ENCODE measurements at regions not wholly inside any gene's neighbourhood (a gene's known extent, or its start where the extent isn't known, plus 50 kb on each side); places are given as distances from the start of the nearest gene placed in this dataset.
"Not testable (repeated sequence)": the region's sequence is repeated elsewhere in the genome, so short reads cannot be mapped to it uniquely, and the experiment has no call there.

DNA sequence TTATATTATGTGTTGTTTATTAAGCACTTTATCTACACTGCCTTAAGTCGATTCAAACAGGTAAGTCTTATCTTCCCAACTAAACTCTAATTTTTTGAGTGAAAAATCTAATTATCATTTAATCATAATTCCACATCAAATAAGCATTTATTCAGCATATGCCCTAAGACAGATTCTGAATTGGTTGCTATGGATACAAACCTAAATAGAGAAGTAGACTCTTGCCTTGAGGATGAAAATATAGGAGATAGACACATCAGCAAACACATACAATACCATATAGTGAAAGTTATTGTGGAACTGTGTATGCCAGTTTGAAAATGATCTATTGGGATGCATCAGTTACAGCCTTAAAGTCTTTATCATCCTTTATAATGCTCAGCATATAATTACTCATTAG, 1679.9 kb downstream of the SLITRK1 start:
- ATAC-seq, result no peak
- no peak for DNase-seq

DNA sequence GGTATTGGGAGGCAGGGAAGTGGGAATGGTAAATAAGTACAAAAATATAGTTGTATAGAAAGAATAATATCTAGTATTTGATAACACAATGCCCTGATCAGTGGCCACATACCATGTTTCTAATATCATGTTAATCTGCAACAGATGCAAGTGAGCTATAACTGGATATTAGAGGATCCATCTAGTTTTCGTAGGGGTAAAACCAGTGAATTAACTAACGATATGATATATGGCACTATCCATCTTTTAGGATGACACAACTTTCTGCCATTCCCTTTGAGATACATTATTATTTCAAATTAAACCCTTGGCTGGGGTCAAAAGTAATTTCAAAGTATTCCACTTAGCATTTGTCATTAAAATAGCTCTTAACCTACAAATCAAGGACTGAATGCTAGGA, 1686.2 kb downstream of the SLITRK1 start:
- ATAC-seq (no peak), DNase-seq (no peak)

DNA sequence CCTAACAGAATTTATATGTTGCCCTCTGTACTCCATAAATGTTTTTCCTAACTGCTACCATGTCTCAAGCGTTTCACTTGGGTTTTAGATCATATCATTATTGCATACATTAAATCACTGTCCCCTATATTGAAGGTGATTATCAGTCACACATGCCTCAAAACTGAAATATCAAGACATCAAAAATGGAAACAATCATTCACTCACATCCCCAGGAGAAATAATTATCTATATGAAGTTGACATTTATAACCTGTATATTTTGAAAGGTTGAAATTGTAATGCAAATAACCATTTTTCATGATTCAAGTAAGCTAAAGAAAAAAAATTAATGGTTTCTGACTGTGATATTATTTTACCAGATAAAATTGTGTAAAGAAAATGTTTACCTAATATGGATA, 1695.0 kb downstream of the SLITRK1 start:
- DNase-seq (no peak), ATAC-seq (no peak)

DNA sequence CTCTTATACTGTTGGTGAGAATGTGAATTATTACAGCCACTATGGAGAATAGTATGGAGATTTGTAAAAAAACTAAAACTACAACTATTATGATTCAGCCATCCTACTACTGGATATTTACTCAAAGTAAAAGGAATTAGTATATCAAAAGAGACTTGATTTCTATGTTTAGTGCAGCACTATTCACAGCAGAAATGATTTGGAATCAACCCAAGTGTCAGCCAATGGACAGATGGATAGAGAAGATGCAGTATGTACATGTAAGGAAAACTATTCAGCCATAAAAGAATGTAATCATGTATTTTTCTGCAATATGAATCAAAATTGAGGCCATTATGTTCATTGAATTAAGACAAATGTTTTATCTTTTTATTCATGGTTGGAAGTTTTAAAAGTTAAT, 1705.5 kb downstream of the SLITRK1 start:
- ATAC-seq, result no peak
- DNase-seq, result no peak

DNA sequence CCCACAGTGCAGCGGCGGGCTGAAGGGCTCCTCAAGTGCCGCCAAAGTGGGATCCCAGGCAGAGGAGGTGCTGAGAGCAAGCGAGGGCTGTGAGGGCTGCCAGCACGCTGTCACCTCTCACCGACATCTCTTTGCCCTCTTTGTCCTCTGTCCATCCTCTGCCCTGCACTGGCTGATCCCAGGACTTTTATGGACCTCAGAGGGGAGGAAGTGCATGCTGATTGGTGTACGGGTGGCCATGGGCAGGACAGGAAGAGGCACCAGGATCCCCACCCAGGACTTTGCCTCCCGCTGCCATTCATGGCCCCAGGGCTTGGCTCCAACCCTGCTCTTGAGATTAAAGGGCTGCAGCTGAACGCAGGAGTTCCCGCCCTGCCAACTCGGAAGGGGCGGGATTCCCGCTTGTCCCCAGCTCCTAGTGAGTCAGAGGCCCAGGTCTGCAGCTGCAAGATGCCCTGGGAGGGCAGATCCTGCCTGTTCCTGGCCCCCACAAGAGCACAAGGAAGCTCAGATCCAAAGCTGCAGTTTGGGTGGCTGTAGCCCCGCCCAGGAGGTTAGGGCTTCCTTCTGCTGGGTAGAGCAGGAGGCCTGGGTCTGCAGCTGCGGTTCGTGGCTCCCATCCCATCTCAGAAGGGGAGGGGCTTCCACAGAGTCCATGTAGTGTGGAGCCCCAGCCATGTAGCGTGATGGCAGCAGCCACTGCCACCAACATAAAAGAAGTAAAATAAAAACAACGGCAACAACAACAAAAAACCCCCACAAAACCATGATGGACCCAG, 1716.7 kb downstream of the SLITRK1 start:
- no peak for ATAC-seq
- no peak for DNase-seq

DNA sequence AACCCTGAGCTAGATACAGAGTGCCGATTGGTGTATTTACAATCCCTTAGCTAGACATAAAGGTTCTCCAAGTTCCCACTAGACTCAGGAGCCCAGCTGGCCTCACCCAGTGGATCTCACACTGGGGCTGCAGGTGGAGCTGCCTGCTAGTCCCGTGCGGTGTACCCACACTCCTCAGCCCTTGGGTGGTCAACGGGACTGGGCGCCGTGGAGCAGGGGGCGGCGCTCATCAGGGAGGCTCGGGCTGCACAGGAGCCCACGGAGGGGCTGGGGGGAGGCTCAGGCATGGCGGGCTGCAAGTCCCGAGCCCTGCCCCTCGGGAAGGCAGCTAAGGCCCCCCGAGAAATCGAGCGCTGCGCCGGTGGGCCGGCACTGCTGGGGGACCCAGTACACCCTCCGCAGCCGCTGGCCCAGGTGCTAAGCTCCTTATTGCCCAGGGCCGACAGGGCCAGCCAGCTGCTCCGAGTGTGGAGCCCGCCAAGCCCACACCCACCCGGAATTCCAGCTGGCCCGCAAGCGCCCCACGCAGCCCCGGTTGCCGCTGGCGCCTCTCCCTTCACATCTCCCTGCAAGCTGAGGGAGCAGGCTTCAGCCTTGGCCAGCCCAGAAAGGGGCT, 1717.4 kb downstream of the SLITRK1 start:
- DNase-seq, ATAC-seq: not testable (repeated sequence)

DNA sequence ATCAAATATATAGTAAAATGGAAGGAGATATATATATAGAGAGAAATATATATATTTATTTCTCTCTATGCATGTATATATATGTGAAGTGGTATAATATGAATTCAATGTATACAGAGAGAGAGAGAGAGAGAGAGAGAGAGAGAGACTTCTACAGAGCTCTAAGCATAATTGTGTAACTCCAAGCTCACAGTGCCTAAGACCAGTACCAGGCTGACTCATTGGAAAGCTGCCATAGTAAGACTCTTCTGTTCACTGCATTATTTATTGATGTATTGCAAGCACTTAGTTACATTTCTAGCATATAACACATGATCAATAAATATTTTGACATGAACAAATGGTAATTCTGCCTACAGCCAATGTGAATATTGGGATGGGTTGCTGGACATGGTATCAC, 1734.7 kb downstream of the SLITRK1 start:
- ATAC-seq, result no peak
- no peak for DNase-seq

DNA sequence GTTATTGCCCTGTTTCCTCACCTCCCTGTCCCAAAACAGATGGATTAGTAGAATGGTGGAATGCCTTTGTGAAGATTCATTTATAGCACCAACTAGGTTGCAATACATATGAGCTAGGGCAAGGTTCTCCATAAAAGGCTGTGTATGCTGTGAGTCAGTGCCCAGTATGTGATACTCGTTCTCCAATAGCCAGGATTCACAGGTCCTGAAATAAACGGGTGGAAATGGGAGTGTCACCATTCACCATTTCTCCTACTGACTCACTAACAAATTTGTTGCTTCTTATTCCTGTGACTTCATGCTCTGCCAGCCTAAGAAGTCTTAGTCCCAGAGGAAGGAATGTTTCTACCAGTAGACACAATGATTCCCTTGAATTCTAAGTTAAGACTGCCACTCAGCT, 1745.4 kb downstream of the SLITRK1 start:
- ATAC-seq, result no peak
- no peak for DNase-seq

DNA sequence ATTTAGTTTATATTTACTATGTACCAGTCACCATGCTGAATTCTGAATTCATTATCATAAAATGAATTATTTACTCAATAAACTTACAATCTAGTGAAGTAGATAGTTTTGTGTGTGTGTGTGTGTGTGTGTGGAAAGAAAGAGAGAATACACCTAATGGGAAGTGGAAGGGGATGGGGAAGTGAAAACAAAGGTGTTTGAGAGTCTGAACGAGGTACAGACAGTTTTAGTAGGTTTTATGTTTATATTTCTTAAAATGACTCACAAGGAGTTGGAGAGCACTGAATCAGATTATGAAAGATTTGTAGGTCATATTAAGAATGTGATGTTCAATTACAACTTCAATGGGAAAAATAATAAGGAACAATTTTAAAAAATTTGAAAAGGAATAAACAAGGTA, 1753.0 kb downstream of the SLITRK1 start:
- DNase-seq (no peak), ATAC-seq (no peak)

DNA sequence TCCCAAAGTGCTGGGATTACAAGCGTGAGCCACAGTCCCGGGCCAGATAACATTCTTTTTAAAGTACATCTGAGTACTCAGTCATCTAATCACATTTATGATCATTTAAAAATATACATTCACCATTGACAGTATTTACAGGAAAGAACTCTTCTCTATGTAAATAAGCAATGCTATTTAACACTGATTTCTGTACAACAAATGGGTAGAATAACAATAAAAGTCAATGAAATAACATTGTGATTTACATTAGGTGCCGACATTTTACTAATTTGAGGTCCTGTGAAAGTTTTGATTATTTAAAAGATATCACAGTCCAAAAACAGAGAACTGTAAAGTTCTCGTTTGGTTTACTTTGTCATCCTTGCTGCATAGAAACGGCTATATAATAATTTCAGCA, 1763.7 kb downstream of the SLITRK1 start:
- ATAC-seq, result no peak
- DNase-seq, result no peak

DNA sequence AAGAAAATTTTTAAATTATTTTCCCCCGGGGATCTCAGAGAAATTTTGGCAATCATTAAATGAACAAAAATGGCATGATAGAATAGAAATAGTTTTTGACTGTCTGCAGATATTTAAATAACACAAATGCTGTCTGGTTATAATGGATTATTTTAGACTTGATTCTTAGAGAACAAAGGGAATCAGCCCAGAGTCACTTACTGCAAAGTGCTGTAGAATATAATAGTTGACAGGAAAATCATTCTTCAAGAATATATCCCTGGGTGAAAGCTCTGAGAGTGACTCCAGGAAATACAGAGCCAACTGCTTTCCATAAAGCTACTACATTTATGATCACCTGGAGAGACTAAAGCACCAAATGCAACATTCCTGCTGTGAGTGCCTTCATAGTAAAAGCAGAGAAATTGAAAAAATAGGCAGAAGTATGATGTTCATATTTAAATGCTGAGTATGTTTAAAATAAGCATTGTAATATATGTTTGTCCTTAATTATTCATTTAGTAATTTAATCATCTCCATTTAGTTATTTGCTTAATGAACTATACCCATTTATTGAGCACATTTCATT, 1765.8 kb downstream of the SLITRK1 start:
- ATAC-seq (no peak), DNase-seq (no peak)

DNA sequence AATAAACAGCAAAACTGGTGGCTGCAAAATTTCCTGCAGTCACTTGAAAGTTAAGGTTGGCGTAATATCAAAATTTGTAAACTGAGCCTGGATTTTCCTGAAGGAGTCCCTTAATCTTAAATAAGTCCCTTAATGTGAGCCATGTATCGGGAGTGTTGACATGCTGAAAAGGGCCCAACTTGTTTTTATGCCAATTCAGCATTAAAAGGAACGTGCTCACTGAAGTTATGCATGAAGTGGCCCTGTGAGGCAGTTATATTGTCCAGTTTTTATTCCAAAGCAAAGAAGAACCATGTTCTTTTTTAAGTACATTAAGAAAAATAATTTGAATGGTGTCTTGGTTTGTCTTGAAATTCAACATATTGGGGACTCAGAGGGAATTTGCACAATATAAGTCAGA, 1766.9 kb downstream of the SLITRK1 start:
- DNase-seq, result no peak
- ATAC-seq, result no peak

DNA sequence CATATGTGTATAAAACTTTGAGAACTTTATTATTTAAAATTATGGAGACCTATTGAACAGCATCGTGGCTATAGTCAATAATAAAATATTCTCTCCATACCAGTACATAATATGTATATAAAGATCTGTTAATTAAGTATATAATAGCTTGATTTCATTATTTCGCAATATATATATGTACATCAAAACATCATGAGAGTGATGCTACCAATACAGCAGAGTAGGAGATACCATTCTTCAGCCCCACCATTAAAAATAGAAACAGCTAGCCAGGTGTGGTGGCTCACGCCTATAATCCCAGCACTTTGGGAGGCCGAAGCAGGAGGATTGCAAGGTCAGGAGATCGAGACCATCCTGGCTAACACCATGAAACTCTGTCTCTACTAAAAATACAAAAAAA, 1755.3 kb upstream of the SPRY2 start:
- ATAC-seq (no peak), DNase-seq (no peak)

DNA sequence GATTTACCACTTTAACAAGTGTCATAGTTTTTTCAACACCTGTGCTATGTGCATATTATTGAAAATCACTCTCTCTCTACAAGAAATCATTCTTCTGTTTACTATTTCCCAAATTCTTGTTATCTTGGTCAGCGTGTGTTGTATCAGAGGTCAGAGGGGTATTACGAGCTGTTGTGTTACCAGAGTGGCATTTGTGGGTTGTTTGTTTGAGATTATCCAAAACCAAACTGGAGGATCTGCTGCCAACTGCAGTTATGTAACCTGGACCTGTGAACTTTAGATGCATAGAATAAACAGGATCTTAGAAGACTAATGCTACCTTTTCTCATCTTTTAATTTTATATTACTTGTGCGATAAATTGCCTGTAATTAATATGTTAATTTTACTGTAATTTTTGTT, 1751.4 kb upstream of the SPRY2 start:
- no peak for ATAC-seq
- DNase-seq, result no peak

DNA sequence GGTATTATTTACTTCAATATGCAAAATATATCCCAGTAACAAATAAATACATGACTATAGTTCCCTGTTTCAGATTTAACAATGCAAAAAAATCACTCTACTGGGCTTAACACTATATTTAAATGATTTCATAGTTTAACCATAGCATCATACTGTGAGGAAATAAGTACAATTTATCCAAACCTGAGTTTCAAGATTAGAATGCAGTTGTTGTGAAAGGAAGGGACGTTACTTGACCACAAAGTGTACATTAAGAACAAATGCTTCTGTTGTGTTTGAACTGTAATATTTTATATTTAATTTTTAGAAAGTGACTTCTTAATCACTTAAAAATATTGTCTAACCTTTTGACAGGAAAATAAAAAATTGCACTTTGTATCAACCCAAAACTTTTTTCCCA, 1747.9 kb upstream of the SPRY2 start:
- ATAC-seq (no peak), DNase-seq (no peak)

DNA sequence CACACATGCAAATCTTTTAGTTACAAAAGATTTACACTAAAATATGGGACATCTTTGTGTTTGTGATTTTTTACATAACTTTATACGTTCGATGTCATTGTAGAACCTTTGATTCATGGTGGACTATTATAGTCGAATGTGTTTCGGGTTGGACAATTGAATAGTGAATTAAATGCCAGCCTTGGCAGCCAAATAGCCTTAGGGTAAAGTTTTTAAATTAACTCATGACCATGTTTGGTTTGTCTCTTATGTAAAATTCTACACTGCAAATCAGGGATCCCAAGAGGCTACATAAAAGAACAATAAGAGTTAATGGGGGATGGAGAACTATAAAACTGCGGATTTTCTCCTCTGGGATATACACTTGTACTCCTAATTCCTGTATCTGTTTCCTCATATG, 1735.6 kb upstream of the SPRY2 start:
- no peak for DNase-seq
- ATAC-seq, result no peak

DNA sequence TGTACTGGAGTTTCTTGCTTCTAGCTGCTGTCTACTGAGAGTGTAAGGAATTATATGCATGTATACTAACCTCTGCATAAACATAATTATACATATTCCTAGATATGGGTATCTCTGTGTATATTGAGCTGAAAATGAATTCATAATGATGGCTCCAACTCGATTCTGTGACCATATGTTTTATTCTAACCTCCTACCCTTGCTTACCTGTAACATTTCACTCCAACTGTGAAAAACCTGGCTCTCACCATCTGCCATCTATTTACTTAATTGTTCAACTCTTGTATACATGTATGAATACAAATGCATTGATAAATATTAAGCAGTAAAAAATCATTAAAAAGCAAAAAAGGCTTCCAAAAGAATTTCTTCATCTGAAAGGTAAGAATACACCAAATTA, 1729.5 kb upstream of the SPRY2 start:
- ATAC-seq (no peak), DNase-seq (no peak)

DNA sequence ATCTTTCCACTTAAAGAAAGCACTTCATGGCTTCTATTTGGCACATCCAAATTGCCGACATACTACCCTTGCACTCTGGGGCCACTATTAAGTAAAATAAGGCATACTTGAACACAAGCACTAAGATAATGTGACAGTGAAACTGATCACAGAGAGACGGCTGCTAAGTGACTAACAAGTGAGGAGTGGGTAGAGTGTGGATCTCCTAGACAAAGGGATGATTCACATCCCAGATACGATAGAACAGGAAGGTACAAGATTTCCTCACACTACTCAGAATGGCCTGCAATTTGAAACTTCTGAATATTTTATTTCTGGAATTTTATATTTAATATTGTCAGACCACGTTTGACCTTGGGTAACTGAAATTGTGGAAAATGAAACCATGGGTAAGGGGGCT, 1721.8 kb upstream of the SPRY2 start:
- ATAC-seq (no peak), DNase-seq (no peak)

DNA sequence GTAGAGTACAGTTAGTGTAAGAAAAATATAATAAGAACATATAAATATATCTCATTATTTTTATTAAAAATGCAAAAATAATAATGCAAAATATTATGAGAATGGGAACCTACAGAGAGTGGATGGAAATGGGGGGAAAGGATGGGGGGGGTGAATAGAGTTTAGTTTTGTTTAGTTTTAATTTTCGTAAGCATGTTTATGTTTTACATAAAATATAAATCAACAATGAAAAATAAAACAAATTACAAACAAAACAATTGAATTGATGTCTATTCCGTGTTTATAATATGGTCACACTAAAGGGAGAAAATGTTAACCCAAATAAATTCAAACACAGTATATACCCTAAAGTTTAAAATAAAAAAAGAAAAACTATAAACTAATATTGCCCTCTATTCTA, 1717.4 kb upstream of the SPRY2 start:
- ATAC-seq (no peak), DNase-seq (no peak)

DNA sequence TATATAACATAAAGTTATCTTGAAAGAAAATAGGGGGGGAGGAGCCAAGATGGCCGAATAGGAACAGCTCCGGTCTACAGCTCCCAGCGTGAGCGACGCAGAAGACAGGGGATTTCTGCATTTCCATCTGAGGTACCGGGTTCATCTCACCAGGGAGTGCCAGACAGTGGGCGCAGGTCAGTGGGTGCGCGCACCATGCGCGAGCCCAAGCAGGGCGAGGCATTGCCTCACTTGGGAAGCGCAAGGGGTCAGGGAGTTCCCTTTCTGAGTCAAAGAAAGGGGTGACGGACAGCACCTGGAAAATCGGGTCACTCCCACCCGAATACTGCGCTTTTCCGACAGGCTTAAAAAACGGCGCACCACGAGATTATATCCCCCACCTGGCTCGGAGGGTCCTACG, 1704.4 kb upstream of the SPRY2 start:
- ATAC-seq, DNase-seq: not testable (repeated sequence)

DNA sequence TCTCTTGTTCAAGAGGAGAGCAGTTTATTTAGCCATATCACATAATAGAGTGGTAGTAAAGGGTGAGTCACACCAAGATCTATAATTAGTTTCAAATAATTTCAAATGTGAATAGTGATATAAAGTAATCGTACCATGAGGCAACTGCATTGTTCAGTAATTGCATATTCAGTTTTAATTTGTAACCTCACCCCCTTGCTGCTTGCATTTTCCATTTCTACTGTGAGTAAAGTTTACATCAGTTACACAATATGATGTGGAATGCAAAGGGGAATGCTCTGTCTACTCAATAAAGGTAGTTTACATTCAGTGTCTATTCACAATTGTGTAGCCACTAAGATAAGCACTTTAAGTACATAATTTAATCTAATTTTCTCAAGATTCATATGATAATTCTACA, 1695.7 kb upstream of the SPRY2 start:
- no peak for DNase-seq
- no peak for ATAC-seq

DNA sequence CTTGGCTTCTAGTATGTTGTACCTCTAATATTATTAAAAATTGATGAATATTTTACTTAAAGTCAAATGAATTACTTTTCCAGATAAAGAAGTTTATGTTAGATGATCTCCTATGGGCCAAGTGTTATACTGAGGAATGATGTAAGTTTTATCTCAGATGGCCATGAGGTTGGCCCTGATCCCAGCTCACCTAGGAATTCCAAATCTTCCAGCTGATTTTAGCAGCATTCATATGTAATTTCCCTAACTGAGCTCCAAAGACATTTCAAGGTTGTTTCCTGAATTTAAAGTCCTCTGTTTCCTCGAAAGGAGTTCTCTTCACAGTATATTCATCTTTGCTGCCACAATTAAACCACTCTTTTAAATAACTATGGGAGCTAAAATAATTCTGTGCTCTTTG, 1670.4 kb upstream of the SPRY2 start:
- ATAC-seq, result no peak
- DNase-seq, result no peak

DNA sequence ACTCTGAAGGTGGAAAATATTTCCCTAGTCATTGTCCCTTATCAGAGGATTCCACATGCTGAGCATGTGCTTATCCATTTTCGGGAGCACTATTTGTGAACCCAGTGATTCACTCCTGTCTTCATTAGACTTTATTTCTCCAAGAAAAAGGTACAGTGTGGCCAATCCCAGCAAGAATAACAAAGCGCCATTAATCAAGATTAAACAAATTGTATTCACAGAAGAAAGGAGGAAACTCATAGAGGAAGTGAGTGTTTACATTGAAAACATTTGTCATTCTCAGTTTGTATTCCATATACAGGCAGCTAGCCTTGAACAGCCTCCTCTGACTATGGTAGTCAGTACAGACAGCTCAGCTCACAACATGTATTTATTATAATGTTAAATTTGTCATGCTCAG, 1669.9 kb upstream of the SPRY2 start:
- no peak for DNase-seq
- no peak for ATAC-seq

DNA sequence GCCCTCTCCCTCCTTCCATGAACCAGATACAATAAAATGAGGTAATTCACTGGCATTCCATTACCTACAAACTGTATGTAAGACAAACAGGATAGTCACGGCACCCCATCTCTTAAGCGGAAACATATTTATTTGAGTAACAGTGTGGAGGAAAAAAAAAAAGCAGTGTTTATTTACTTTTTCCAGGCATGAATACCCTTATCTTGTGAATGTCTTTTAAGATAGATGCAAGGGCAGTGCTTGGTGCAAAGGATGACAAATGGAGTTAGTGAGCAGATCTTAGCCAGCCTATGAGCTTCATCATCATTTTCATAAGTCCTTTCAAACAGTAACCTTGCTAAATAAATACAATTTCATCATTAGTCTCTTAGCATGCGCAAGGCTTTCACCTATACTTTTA, 1661.8 kb upstream of the SPRY2 start:
- DNase-seq, result no peak
- no peak for ATAC-seq
